Astrocyte of the cerebellum (primary cell): ENCODE measurements at regions not wholly inside any gene's neighbourhood (a gene's known extent, or its start where the extent isn't known, plus 50 kb on each side); places are given as distances from the start of the nearest gene placed in this dataset.

Experiments
- DNase-seq: peaks from one replicate; pipeline ENCODE4 v3.0.0-alpha.2; 2011; ENCODE audit warnings: low read depth
- H3K4me3 ChIP-seq: 2 replicates; pipeline ENCODE4 v1.5.1; 2011; ENCODE audit warnings: mild to moderate bottlenecking, low read depth, low read length, moderate library complexity
- CTCF ChIP-seq: IDR thresholded peaks from 2 replicates; pipeline ENCODE4 v1.5.1; 2012; ENCODE audit warnings: low read length, low read depth, moderate library complexity, mild to moderate bottlenecking; ENCODE audit errors: missing control alignments
- in situ Hi-C: cut with HindIII; loops from 2 replicates; pipeline ENCODE4 v1.10.0; 2017; ENCODE audit warnings: low sequenced_read_pairs

- TF ChIP-seq CTCF: no peak
- in situ Hi-C loops: no loop called here
- DNase-seq: no peak
- H3K4me3 ChIP-seq: no peak overlapping the region
These were observed 653.7 kb upstream of the ZWINT start for GRCh38 chr10:57014758-57015157.

- no peak for TF ChIP-seq CTCF
- DNase-seq: no peak
- H3K4me3 ChIP-seq: no peak overlapping the region
- in situ Hi-C loops: no loop called here
These were observed 647.1 kb upstream of the ZWINT start for GRCh38 chr10:57008189-57008588.

GRCh38 chr10:56991591-56992069 is 630.6 kb upstream of the ZWINT start:
- H3K4me3 ChIP-seq: no peak overlapping the region
- no peak for DNase-seq
- no peak for TF ChIP-seq CTCF
- in situ Hi-C loops: no loop called here

- in situ Hi-C loops: no loop called here
- DNase-seq: no peak
- no peak overlapping the region for H3K4me3 ChIP-seq
- no peak for TF ChIP-seq CTCF
These were observed 614.5 kb upstream of the ZWINT start for GRCh38 chr10:56975513-56975912.

- DNase-seq: no peak
- H3K4me3 ChIP-seq: no peak overlapping the region
- TF ChIP-seq CTCF: no peak
- in situ Hi-C loops: no loop called here
These were observed 612.7 kb upstream of the ZWINT start for GRCh38 chr10:56973766-56974165.

- DNase-seq: no peak
- in situ Hi-C loops: no loop called here
These were observed 582.2 kb upstream of the ZWINT start for GRCh38 chr10:56943221-56943755.

More at GRCh38 chr10:56943221-56943755, 582.2 kb upstream of the ZWINT start:
- TF ChIP-seq CTCF: no peak
- no peak overlapping the region for H3K4me3 ChIP-seq
